ENCODE measurements at regions not wholly inside any gene's neighbourhood (a gene's known extent, or its start where the extent isn't known, plus 50 kb on each side); places are given as distances from the start of the nearest gene placed in this dataset.

- intact Hi-C loops (cut with micrococcal nuclease; ENCODE audit: unreplicated experiment) (no loop called here), in situ Hi-C loops (cut with HindIII; ENCODE audit: extremely low pct_ligation_motif_present, low pct_unique_long_range_greater_than_20kb) (loop anchor here (10.0 kb wide), 1 partner anchor 347 kb away; no protein-coding TSS in a partner anchor)
- POLR2A ChIA-PET, result no interaction called here
- TF ChIP-seq ZNF672 (CRISPR knock-in tag; IDR thresholded peaks at IDR 0.05), result no peak
- no peak for TF ChIP-seq ZNF296 (CRISPR knock-in tag; conservative IDR thresholded peaks at IDR 0.05)
- no peak for TF ChIP-seq RNF2 (conservative IDR thresholded peaks at IDR 0.05; ENCODE audit: low read depth)
- TF ChIP-seq NR2F1 (CRISPR knock-in tag; IDR thresholded peaks at IDR 0.05), result no peak
- BruUV-seq (replicated peaks), result no TSS peak
- Histone ChIP-seq H3K27me3 (ENCODE audit: control insufficient read depth in 1 of 2, insufficient read depth in 2 of 2, low read length in 2 of 2) (peaks cover 7 to 47% of the 10 kb centered on the region in 2 experiments; a peak in 4 of 5 replicates), H3K4me2 (ENCODE audit: low read depth, low read length) (no peak overlapping the region), H3K9me3 (ENCODE audit: low read length) (no peaks in the 10 kb centered on the region), H4K20me1 (ENCODE audit: insufficient read depth, low read length) (no peaks in the 10 kb centered on the region), H3K9ac (ENCODE audit: insufficient read depth, low read depth, low read length) (no peak overlapping the region), H3K4me1 (ENCODE audit: insufficient read depth, low read length) (no peaks in the 10 kb centered on the region), H3K36me3 (replicated peaks in 1 of 2; ENCODE audit: control insufficient read depth in 1 of 2, insufficient read depth in 2 of 2, low read length in 2 of 2) (no peaks in the 10 kb centered on the region), H3K79me2 (ENCODE audit: insufficient read depth, low read length) (no peaks in the 10 kb centered on the region), H3K4me3 (replicated peaks in 1 of 3; ENCODE audit: insufficient read depth in 1 of 3, low read depth in 2 of 3, low read length in 3 of 3) (no peak overlapping the region), H2AFZ (ENCODE audit: low read length) (no peak overlapping the region), H3K27ac (ENCODE audit: extremely low read length, insufficient read depth, low read length) (no peak overlapping the region)
- no peak for FAIRE-seq
- no peak for ATAC-seq
- 38% methylated on average over 10 of the region's 10 CpGs for whole genome bisulfite sequencing (ENCODE audit: low lambda C conversion rate)
- no peak for DNase-seq (ENCODE audit: low spot score)
- CTCF ChIA-PET (ENCODE audit: low intra/inter-chr PET ratio, low total read pairs), result interaction anchor here (2.2 kb wide), 1 partner anchor 345 kb away, joined by 17 read pairs; no protein-coding TSS in a partner anchor
Observed at GRCh38 chr11:120011836-120012235, 126.1 kb downstream of the TRIM29 start.

GRCh38 chr11:120010775-120011174, 127.1 kb downstream of the TRIM29 start:
- Histone ChIP-seq H3K4me2 (ENCODE audit: low read depth, low read length) (no peak overlapping the region), H3K27ac (ENCODE audit: extremely low read length, insufficient read depth, low read length) (no peak overlapping the region), H4K20me1 (ENCODE audit: insufficient read depth, low read length) (no peaks in the 10 kb centered on the region), H3K27me3 (ENCODE audit: control insufficient read depth in 1 of 2, insufficient read depth in 2 of 2, low read length in 2 of 2) (peaks cover 7 to 37% of the 10 kb centered on the region in 2 experiments; a peak in 3 of 5 replicates), H3K9ac (ENCODE audit: insufficient read depth, low read depth, low read length) (no peak overlapping the region), H2AFZ (ENCODE audit: low read length) (no peak overlapping the region), H3K4me3 (replicated peaks in 1 of 3; ENCODE audit: insufficient read depth in 1 of 3, low read depth in 2 of 3, low read length in 3 of 3) (no peak overlapping the region), H3K4me1 (ENCODE audit: insufficient read depth, low read length) (no peaks in the 10 kb centered on the region), H3K36me3 (replicated peaks in 1 of 2; ENCODE audit: control insufficient read depth in 1 of 2, insufficient read depth in 2 of 2, low read length in 2 of 2) (no peaks in the 10 kb centered on the region), H3K79me2 (ENCODE audit: insufficient read depth, low read length) (no peaks in the 10 kb centered on the region), H3K9me3 (ENCODE audit: low read length) (no peaks in the 10 kb centered on the region)
- 3% methylated on average over 6 of the region's 9 CpGs for WGBS (ENCODE audit: low lambda C conversion rate)
- no TSS peak for BruUV-seq (replicated peaks)
- ATAC-seq, result no peak
- FAIRE-seq, result no peak
- TF ChIP-seq ZNF570 (CRISPR knock-in tag; IDR thresholded peaks at IDR 0.05; ENCODE audit: borderline replicate concordance) (no peak), KLF9 (CRISPR knock-in tag; IDR thresholded peaks at IDR 0.05; ENCODE audit: low read depth) (no peak), ZNF598 (CRISPR knock-in tag; IDR thresholded peaks at IDR 0.05; ENCODE audit: borderline replicate concordance) (no peak)
- intact Hi-C loops (cut with micrococcal nuclease; ENCODE audit: unreplicated experiment) (no loop called here), in situ Hi-C loops (cut with HindIII; ENCODE audit: extremely low pct_ligation_motif_present, low pct_unique_long_range_greater_than_20kb) (loop anchor here (10.0 kb wide), 1 partner anchor 346 kb away; no protein-coding TSS in a partner anchor)
- no peak for DNase-seq (ENCODE audit: low spot score)
- POLR2A ChIA-PET, result no interaction called here
- CTCF ChIA-PET (ENCODE audit: low intra/inter-chr PET ratio, low total read pairs), result no interaction called here

Data from HepG2 (cell line).